ENCODE measurements at regions not wholly inside any gene's neighbourhood (a gene's known extent, or its start where the extent isn't known, plus 50 kb on each side); places are given as distances from the start of the nearest gene placed in this dataset.

GRCh38 chr7:113806633-113807327, 112.0 kb downstream of the PPP1R3A start (continued):
- TF ChIP-seq EED (IDR thresholded peaks at IDR 0.05; ENCODE audit: low read depth), result no peak
- TF ChIP-seq SMC3 (IDR thresholded peaks at IDR 0.05; ENCODE audit: borderline replicate concordance, low read length), result no peak

- WGBS (ENCODE audit: insufficient coverage, insufficient replicate concordance, low lambda C conversion rate, missing lambda C conversion rate), result 0% methylated on average over 1 of the region's 1 CpG
- Histone ChIP-seq H3K27ac (ENCODE audit: control insufficient read depth, insufficient read depth) (no peak overlapping the region), H2AFZ (ENCODE audit: control insufficient read depth, low read depth, low read length) (no peak overlapping the region), H3K79me2 (ENCODE audit: control insufficient read depth, insufficient read depth, low read length) (no peaks in the 10 kb centered on the region), H3K9me3 (replicated peaks; ENCODE audit: control insufficient read depth, insufficient read depth, low read length) (no peaks in the 10 kb centered on the region), H3K4me1 (ENCODE audit: control insufficient read depth, insufficient read depth, low read length) (no peaks in the 10 kb centered on the region), H3K9ac (ENCODE audit: control insufficient read depth, insufficient read depth, low read length) (no peak overlapping the region), H3K27me3 (replicated peaks in 1 of 2; ENCODE audit: control insufficient read depth in 2 of 2, insufficient read depth in 2 of 2, low read length in 1 of 2) (no peaks in the 10 kb centered on the region), H3K36me3 (ENCODE audit: control insufficient read depth in 2 of 2, insufficient read depth in 2 of 2, low read length in 1 of 2) (no peaks in the 10 kb centered on the region), H3K4me2 (ENCODE audit: control insufficient read depth, insufficient read depth) (no peak overlapping the region), H3K4me3 (no peak overlapping the region), H4K20me1 (ENCODE audit: control insufficient read depth, insufficient read depth) (no peaks in the 10 kb centered on the region)
- DNase-seq (ENCODE audit: low read depth, low spot score) (no peak), FAIRE-seq (no peak), ATAC-seq (no peak)
- ChIA-PET RAD21 (ENCODE audit: unreplicated experiment) (no interaction called here), SMC1A (ENCODE audit: uncharacterized antibody, unreplicated experiment) (no interaction called here), CTCF (no interaction called here), POLR2A (no interaction called here)
- TF ChIP-seq MYB (IDR thresholded peaks at IDR 0.05; ENCODE audit: borderline replicate concordance, low read depth, low read length) (no peak), SMAD1 (IDR thresholded peaks at IDR 0.05; ENCODE audit: low read depth, partially characterized antibody) (no peak), BHLHE40 (IDR thresholded peaks at IDR 0.05; ENCODE audit: borderline replicate concordance in 1 of 2, low read depth in 2 of 2, low read length in 1 of 2) (no peak), HDGF (IDR thresholded peaks at IDR 0.05) (no peak), SRF (IDR thresholded peaks at IDR 0.05; ENCODE audit: low read depth in 2 of 2, low read length in 2 of 2) (no peak), CHD1 (IDR thresholded peaks at IDR 0.05; ENCODE audit: low read depth, low read length) (no peak), MTA3 (IDR thresholded peaks at IDR 0.05; ENCODE audit: borderline replicate concordance, low read length) (no peak), CBFB (IDR thresholded peaks at IDR 0.05; ENCODE audit: low read depth) (no peak), ATF2 (IDR thresholded peaks at IDR 0.05; ENCODE audit: low read length) (no peak), HDAC6 (IDR thresholded peaks at IDR 0.05; ENCODE audit: unreplicated experiment) (no peak), RB1 (IDR thresholded peaks at IDR 0.05; ENCODE audit: borderline replicate concordance) (no peak), ZNF687 (IDR thresholded peaks at IDR 0.05) (no peak), ZBTB4 (CRISPR knock-in tag; IDR thresholded peaks at IDR 0.05) (no peak), CBX5 (IDR thresholded peaks at IDR 0.05; ENCODE audit: low read depth) (no peak)
- intact Hi-C loops (cut with micrococcal nuclease; ENCODE audit: unreplicated experiment) (no loop called here), in situ Hi-C loops (cut with MboI) (no loop called here)
- no TSS peak for BruUV-seq (replicated peaks)
Measured at GRCh38 chr7:113805976-113806375, 112.8 kb downstream of the PPP1R3A start.
